ENCODE measurements at regions not wholly inside any gene's neighbourhood (a gene's known extent, or its start where the extent isn't known, plus 50 kb on each side); places are given as distances from the start of the nearest gene placed in this dataset.

GRCh38 chr20:62553136-62553837, 77.5 kb upstream of the GATA5 start (continued):
- TF ChIP-seq ZNF513 (tag by site-specific recombination; IDR thresholded peaks at IDR 0.05) (no peak), ZNF585B (tag by site-specific recombination; IDR thresholded peaks at IDR 0.05) (no peak), ZNF629 (tag by site-specific recombination; IDR thresholded peaks at IDR 0.05) (no peak), PRDM2 (tag by site-specific recombination; IDR thresholded peaks at IDR 0.05; ENCODE audit: borderline replicate concordance) (no peak), ZNF792 (tag by site-specific recombination; IDR thresholded peaks at IDR 0.05) (no peak), ZBTB1 (tag by site-specific recombination; IDR thresholded peaks at IDR 0.05) (no peak), HOXA7 (CRISPR knock-in tag; IDR thresholded peaks at IDR 0.05; ENCODE audit: borderline replicate concordance) (no peak), INSM2 (tag by site-specific recombination; IDR thresholded peaks at IDR 0.05) (no peak), ZNF248 (tag by site-specific recombination; IDR thresholded peaks at IDR 0.05) (no peak), ZNF350 (tag by site-specific recombination; IDR thresholded peaks at IDR 0.05) (no peak), KLF17 (tag by site-specific recombination; IDR thresholded peaks at IDR 0.05) (no peak)
- TF ChIP-seq, protein P1, sequence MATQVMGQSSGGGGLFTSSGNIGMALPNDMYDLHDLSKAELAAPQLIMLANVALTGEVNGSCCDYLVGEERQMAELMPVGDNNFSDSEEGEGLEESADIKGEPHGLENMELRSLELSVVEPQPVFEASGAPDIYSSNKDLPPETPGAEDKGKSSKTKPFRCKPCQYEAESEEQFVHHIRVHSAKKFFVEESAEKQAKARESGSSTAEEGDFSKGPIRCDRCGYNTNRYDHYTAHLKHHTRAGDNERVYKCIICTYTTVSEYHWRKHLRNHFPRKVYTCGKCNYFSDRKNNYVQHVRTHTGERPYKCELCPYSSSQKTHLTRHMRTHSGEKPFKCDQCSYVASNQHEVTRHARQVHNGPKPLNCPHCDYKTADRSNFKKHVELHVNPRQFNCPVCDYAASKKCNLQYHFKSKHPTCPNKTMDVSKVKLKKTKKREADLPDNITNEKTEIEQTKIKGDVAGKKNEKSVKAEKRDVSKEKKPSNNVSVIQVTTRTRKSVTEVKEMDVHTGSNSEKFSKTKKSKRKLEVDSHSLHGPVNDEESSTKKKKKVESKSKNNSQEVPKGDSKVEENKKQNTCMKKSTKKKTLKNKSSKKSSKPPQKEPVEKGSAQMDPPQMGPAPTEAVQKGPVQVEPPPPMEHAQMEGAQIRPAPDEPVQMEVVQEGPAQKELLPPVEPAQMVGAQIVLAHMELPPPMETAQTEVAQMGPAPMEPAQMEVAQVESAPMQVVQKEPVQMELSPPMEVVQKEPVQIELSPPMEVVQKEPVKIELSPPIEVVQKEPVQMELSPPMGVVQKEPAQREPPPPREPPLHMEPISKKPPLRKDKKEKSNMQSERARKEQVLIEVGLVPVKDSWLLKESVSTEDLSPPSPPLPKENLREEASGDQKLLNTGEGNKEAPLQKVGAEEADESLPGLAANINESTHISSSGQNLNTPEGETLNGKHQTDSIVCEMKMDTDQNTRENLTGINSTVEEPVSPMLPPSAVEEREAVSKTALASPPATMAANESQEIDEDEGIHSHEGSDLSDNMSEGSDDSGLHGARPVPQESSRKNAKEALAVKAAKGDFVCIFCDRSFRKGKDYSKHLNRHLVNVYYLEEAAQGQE (tag by site-specific recombination; IDR thresholded peaks at IDR 0.05) = no peak
- TF ChIP-seq, protein P2, sequence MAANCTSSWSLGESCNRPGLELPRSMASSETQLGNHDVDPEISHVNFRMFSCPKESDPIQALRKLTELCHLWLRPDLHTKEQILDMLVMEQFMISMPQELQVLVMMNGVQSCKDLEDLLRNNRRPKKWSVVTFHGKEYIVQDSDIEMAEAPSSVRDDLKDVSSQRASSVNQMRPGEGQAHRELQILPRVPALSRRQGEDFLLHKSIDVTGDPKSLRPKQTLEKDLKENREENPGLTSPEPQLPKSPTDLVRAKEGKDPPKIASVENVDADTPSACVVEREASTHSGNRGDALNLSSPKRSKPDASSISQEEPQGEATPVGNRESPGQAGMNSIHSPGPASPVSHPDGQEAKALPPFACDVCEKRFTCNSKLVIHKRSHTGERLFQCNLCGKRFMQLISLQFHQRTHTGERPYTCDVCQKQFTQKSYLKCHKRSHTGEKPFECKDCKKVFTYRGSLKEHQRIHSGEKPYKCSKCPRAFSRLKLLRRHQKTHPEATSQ (tag by site-specific recombination; IDR thresholded peaks at IDR 0.05) = no peak

Measured in HEK293 (cell line).